Epithelial cell of prostate (primary cell): ENCODE measurements at regions not wholly inside any gene's neighbourhood (a gene's known extent, or its start where the extent isn't known, plus 50 kb on each side); places are given as distances from the start of the nearest gene placed in this dataset.

Experiments used
- DNase-seq: peaks from one replicate; pipeline ENCODE4 v3.0.0-alpha.2; 2011; ENCODE audit warnings: low read depth, low spot score
- H3K27ac ChIP-seq: fragments of 450-650 bp; 2 replicates; pipeline ENCODE4 v1.5.1; 2017; ENCODE audit warnings: mild to moderate bottlenecking

DNA sequence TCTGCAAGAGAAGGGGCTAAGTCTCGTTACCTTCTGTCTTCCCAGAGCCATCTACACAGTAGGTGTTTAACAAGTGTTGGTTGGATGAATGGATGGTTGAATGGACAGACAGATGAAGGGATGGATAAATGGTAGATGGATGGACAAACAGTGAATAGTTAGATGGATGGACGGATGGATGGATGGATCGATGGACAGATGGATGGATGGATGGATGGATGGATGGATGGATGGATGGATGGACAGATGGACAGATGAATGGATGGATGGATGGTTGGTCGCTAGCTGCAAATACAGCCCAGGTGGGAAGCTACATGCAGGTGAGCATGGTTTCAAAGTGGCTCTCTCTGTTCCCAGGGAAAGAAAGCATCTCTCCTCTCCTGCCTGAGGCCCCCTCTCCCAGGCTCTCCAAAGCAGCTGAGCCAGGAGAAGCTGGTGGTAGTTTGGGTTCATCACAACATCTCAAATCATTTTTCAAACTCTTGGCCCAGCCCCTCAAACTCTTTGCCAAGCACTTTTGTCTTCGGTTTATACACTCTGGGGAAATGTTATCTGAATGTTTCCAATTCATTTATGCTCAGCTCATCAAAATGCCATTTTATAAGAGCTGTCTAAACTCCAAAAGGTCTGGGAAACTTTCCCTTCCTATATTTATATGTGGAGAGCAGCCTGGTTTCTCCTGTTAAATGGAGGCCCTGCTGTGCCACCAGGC is 192.7 kb downstream of the ANAPC1 start:
- DNase-seq = no peak
- no peak overlapping the region for H3K27ac ChIP-seq

GRCh38 chr2:111692311-111692710 is 191.7 kb downstream of the ANAPC1 start:
- DNase-seq = no peak

DNA sequence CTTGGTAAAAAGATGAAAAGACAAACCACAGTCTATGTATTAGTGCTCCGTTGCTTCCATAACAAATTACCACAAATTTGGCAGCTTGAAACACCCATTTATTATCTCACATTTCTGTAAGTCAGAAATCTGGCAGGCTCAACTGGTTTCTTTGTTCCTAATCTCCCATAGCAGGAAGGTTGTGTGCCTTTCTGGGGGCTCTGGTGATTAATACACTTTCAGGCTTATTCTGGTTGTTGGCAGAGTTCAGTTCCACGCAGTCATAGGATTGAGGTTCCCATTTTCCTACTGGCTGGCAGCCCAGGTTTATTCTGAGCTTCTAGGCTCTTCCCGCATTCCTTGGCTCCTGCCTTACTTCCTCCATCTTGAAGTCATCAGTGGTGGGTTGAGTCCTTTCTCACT is 189.3 kb downstream of the ANAPC1 start:
- peak overlapping the region; percentile 28 for H3K27ac ChIP-seq
- DNase-seq = no peak

More at GRCh38 chr2:111692311-111692710, 191.7 kb downstream of the ANAPC1 start:
- H3K27ac ChIP-seq = no peak overlapping the region

GRCh38 chr2:111695441-111696007 is 188.5 kb downstream of the ANAPC1 start:
- no peak for DNase-seq
- peak overlapping the region; percentile 28 for H3K27ac ChIP-seq

- no peak overlapping the region for H3K27ac ChIP-seq
- DNase-seq = no peak
Observed at GRCh38 chr2:111696226-111696625, 187.8 kb downstream of the ANAPC1 start.

DNA sequence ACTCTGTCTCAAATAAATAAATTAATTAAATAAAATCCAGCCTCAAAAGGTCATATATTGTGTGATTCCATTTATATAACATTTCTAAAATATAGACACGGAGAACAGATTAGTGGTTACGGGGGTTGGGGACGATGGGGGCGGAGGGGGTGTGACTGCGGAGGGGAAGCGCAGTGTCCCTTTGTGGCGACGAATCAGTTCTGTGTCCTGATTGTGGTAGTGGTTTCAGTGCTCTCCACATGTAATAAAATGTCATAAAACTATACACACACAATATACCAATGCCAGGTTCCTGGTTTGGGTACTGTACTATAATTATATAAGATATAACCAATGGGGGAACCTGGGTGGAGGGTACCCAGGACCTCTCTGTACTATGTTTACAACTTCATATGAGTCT is 186.4 kb downstream of the ANAPC1 start:
- no peak overlapping the region for H3K27ac ChIP-seq
- no peak for DNase-seq

GRCh38 chr2:111698089-111698488 is 185.9 kb downstream of the ANAPC1 start:
- H3K27ac ChIP-seq = peak overlapping the region; percentile 94
- no peak for DNase-seq

GRCh38 chr2:111698743-111699554 is 185.0 kb downstream of the ANAPC1 start:
- peak overlapping the region; percentile 94 for H3K27ac ChIP-seq
- peak; percentile 93 for DNase-seq

DNA sequence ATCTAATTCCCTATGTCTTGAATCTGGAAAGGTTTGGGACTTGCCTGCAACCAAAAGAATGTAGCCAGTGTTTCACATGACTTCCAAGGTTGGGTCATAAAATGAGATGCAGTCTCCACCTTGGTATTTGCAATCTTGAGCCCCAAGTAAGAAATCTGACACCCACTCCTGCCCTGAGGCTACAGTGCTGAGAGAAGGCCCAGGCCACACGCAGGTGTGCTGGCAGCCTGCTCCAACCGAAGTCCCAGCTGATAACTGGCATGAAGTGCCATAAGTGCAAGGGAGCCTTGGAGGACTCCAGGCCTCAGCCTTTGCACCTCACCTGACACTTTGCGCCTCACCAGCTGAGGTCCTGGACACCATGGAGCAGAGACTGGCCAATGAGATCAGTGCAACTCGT is 182.7 kb downstream of the ANAPC1 start:
- peak overlapping the region; percentile 94 for H3K27ac ChIP-seq
- no peak for DNase-seq

DNA sequence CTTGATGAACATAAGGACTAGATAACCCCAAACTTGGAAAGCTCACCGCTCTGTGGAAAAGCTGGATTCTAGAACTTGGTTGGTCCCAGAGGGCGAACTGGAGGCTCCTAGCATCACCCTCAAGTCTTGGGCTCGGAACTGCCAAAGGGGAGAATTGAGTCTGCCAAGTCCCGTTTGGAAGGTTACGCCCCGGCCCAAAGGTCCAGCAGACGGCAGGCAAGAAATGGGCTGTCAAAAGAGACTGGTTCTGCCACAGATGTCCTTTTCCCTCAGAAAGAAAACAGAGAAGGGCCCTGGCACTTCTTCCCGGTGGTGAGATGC is 182.2 kb downstream of the ANAPC1 start:
- DNase-seq = no peak
- peak overlapping the region; percentile 94 for H3K27ac ChIP-seq

- DNase-seq = no peak
- no peak overlapping the region for H3K27ac ChIP-seq
Observed at GRCh38 chr2:111702119-111702803, 181.7 kb downstream of the ANAPC1 start.

DNA sequence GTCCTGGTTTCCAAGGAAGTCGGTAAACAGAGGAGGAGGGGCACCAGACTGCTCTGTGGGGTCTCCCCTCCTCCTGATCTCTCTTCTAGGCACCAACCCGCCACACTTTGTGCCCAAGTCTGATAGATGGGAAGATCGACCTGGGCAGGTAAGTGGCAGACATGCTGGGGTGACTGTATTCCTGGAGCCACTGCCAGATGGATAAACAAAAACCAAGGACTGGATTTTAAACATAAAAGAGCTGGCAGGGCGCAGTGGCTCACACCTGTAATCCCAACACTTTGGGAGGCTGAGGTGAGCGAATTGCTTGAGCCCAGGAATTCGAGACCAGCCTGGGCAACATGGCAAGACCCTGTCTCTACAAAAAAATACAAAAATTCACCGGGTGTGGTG is 181.2 kb downstream of the ANAPC1 start:
- H3K27ac ChIP-seq = no peak overlapping the region
- DNase-seq = no peak

DNA sequence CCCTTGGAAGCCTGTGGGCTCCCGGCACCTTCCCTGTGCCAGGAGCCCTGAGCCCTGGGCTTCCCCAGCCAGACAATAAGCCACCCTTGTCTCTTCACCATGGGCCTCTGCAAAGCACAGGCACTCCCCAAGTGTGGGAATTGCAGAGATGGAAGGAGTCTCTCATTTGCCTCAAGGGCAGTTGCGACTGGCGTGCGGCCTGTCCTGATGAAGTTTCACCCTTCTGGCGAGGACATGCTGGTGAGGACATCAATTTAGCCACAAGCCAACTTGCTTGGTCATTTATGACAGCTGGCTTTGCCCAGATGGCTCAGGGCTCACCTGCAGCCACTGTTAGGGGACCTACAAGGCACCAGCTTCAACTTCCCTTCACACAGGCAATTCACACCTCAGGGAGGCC is 180.2 kb downstream of the ANAPC1 start:
- H3K27ac ChIP-seq = no peak overlapping the region
- no peak for DNase-seq

GRCh38 chr2:111704246-111704645 is 179.7 kb downstream of the ANAPC1 start:
- no peak overlapping the region for H3K27ac ChIP-seq
- no peak for DNase-seq

DNA sequence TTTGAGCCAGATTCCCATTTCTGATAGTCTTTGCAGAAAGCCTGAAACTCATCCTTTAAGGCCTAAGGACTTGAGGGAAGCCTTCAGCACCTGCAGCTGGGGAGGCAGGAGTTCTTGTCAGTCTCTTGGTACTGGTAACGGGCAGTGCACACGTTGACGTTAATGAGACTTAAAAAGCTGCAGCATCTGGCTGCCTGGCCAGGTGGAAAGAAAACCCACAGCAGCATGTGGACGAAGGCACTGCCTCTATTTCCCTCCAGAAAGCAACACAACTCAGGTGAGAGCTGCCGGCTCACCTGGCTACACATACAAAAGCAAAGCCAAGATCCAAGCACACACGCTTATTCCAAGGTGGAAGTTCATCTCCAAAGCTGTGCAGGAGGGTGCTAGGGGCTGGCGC is 178.8 kb downstream of the ANAPC1 start:
- DNase-seq = no peak
- H3K27ac ChIP-seq = peak overlapping the region; percentile 38

DNA sequence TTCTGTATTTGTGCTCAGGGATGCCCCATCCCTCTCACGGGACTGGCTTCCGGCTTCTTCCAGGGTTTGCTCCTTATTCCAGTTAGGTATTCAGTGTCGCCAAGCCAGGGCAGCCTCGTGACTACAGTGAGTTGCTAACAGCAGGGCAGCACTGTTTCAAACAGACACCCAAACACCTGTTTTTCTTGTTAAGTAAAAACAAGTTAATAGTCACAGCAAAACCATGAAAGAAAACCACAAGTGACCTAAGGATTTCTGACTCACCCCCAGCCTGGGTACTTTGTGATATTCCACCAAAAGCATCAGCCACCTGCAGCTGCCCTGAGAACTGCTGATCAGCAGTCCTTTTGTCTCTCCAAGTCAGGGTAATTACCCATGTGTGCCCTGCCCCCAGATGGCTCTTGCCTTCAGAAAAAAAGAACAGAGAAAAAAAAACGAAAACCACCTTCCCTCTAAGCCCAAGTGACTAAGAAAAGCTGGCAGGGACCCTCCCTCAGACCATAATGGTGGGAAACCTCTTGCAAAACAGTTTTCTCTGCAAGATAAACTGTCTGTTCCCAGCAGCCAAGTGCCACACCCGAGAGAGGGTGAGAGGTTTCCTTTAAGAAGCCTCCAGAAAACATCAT is 178.2 kb downstream of the ANAPC1 start:
- H3K27ac ChIP-seq = peak overlapping the region; percentile 38
- DNase-seq = peak; percentile 78

GRCh38 chr2:111706481-111707001 is 177.5 kb downstream of the ANAPC1 start:
- no peak for DNase-seq
- H3K27ac ChIP-seq = peak overlapping the region; percentile 38

DNA sequence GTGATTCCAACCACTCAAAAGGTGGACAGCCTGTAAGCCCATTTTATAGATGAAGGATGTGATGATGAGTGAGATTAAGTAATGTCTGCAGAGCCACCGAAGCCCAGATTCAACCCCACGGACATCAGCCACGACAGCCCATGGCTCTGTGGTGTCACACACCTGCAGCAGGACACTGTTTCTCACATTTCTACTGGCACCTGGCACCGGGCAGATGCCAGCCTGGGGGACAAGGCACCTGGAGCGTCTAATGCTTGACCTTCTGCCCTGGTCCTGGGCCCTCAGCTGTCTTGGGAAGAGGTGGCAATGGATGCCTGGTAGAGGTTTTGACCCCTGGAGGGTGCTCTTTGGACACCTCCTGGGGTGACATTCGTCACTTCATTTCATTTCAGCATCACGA is 176.3 kb downstream of the ANAPC1 start:
- H3K27ac ChIP-seq = no peak overlapping the region
- no peak for DNase-seq

GRCh38 chr2:111708476-111709180 is 175.4 kb downstream of the ANAPC1 start:
- DNase-seq = no peak
- H3K27ac ChIP-seq = no peak overlapping the region

DNA sequence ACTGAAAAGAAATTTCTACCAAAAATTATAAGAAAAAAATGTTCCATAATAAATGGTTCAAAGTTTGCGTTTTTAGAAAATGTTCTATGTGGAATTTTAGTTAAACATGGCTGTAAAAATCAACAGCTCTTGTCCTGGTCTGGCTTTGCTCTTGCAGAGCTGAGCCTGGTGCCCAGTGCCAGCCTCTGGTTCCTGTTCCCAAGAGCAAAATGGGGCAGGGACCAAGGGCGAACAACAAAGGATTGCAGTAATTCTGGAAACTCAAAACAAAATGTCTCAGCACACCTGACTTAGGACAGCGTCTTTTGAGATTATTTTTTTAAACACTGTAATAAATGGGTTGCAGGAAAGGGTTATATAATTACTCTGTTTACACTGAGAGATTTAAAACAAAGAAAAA is 174.7 kb downstream of the ANAPC1 start:
- no peak for DNase-seq
- H3K27ac ChIP-seq = no peak overlapping the region
